ENCODE measurements at regions not wholly inside any gene's neighbourhood (a gene's known extent, or its start where the extent isn't known, plus 50 kb on each side); places are given as distances from the start of the nearest gene placed in this dataset.
"Not testable (repeated sequence)": the region's sequence is repeated elsewhere in the genome, so short reads cannot be mapped to it uniquely, and the experiment has no call there.

GRCh38 chr9:109992293-109992692, 212.3 kb downstream of the PALM2AKAP2 start:
- H3K36me3 ChIP-seq (ENCODE audit: insufficient read depth, low read length): no peaks in the 10 kb centered on the region
- no peak overlapping the region for H3K27ac ChIP-seq (ENCODE audit: low read depth, low read length)
- H3K27me3 ChIP-seq (ENCODE audit: control insufficient read depth in 1 of 2, insufficient read depth in 2 of 2, low read length in 2 of 2): no peaks in the 10 kb centered on the region
- no peaks in the 10 kb centered on the region for H3K9me3 ChIP-seq (ENCODE audit: low read length)
- no peak overlapping the region for H3K9ac ChIP-seq (ENCODE audit: low read length)
- H3K4me1 ChIP-seq (ENCODE audit: insufficient read depth, low read length): no peaks in the 10 kb centered on the region
- no peak overlapping the region for H3K4me3 ChIP-seq (ENCODE audit: low read depth in 1 of 2, low read length in 2 of 2)

GRCh38 chr9:109993250-109993978, 213.4 kb downstream of the PALM2AKAP2 start:
- H3K9ac ChIP-seq (ENCODE audit: low read length): no peak overlapping the region
- H3K9me3 ChIP-seq (ENCODE audit: low read length): no peaks in the 10 kb centered on the region
- no peaks in the 10 kb centered on the region for H3K4me1 ChIP-seq (ENCODE audit: insufficient read depth, low read length)
- no peak overlapping the region for H3K27ac ChIP-seq (ENCODE audit: low read depth, low read length)
- no peaks in the 10 kb centered on the region for H3K27me3 ChIP-seq (ENCODE audit: control insufficient read depth in 1 of 2, insufficient read depth in 2 of 2, low read length in 2 of 2)
- H3K36me3 ChIP-seq (ENCODE audit: insufficient read depth, low read length): no peaks in the 10 kb centered on the region
- H3K4me3 ChIP-seq (ENCODE audit: low read depth in 1 of 2, low read length in 2 of 2): no peak overlapping the region

DNA sequence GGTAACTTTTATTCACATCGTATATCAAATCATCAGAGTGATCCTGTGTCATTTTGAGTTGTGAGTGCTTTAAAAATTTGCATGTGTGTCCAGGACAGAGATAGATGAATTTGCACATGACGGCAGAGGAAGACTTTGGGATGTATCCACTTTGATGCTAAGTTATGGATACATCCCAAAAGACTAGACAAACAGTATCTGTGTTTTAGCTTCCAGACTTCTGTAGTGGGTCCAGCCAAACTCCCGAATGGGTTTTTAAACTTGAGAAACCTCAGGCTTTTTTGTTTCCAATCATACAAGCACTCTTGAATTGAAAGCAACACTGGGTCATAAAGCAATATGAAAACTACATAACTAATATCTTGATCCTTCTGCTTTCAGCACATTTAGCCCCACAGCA, 213.8 kb downstream of the C9orf152 start:
- Histone ChIP-seq H3K4me1 (ENCODE audit: insufficient read depth, low read length) (no peaks in the 10 kb centered on the region), H3K9ac (ENCODE audit: low read length) (no peak overlapping the region), H3K27me3 (ENCODE audit: control insufficient read depth in 1 of 2, insufficient read depth in 2 of 2, low read length in 2 of 2) (no peaks in the 10 kb centered on the region)

GRCh38 chr9:109996936-109997580, 210.9 kb downstream of the C9orf152 start:
- Histone ChIP-seq H3K27ac (ENCODE audit: low read depth, low read length) (no peak overlapping the region), H3K9ac (ENCODE audit: low read length) (no peak overlapping the region), H3K4me1 (ENCODE audit: insufficient read depth, low read length) (no peaks in the 10 kb centered on the region), H3K36me3 (ENCODE audit: insufficient read depth, low read length) (no peaks in the 10 kb centered on the region), H3K27me3 (ENCODE audit: control insufficient read depth in 1 of 2, insufficient read depth in 2 of 2, low read length in 2 of 2) (no peaks in the 10 kb centered on the region), H3K4me3 (ENCODE audit: low read depth in 1 of 2, low read length in 2 of 2) (no peak overlapping the region), H3K9me3 (ENCODE audit: low read length) (no peaks in the 10 kb centered on the region)

More for the DNA sequence above, 213.8 kb downstream of the C9orf152 start:
- Histone ChIP-seq H3K27ac (ENCODE audit: low read depth, low read length) (no peak overlapping the region), H3K4me3 (ENCODE audit: low read depth in 1 of 2, low read length in 2 of 2) (no peak overlapping the region), H3K36me3 (ENCODE audit: insufficient read depth, low read length) (no peaks in the 10 kb centered on the region), H3K9me3 (ENCODE audit: low read length) (no peaks in the 10 kb centered on the region)

DNA sequence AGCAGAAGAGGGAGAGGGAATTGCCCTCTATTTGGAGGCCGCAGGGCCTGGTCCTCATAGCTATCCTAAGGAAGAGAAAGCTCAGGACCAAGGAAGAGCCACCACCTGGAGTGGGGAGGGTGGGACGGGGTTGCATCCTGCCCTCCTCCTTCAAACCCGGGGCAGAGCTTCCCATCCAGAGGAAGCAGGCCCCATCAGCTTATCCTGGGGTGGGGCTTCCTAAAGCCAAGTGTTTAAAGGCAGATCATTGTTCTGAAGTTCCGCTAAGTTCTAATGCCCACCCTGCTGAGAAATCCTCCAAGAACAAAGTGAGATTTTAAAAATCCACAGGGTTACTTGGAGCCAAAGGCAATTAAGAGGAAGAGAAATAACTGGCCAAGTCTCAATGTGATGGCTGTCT, 210.3 kb downstream of the C9orf152 start:
- Histone ChIP-seq H3K4me3 (ENCODE audit: low read depth in 1 of 2, low read length in 2 of 2) (no peak overlapping the region), H3K36me3 (ENCODE audit: insufficient read depth, low read length) (no peaks in the 10 kb centered on the region), H3K4me1 (ENCODE audit: insufficient read depth, low read length) (no peaks in the 10 kb centered on the region), H3K9ac (ENCODE audit: low read length) (no peak overlapping the region), H3K27me3 (ENCODE audit: control insufficient read depth in 1 of 2, insufficient read depth in 2 of 2, low read length in 2 of 2) (no peaks in the 10 kb centered on the region), H3K9me3 (ENCODE audit: low read length) (no peaks in the 10 kb centered on the region), H3K27ac (ENCODE audit: low read depth, low read length) (no peak overlapping the region)

DNA sequence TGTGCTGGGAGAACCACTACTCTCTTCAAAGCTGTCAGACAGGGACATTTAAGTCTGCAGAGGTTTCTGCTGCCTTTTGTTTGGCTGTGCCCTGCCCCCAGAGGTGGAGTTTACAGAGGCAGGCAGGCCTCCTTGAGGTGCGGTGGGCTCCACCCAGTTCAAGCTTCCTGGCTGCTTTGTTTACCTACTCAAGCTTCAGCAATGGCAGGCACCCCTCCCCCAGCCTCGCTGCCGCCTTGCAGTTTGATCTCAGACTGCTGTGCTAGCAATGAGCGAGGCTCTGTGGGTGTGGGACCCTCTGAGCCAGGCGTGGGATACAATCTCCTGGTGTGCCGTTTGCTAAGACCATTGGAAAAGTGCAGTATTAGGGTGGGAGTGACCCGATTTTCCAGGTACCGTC, 202.4 kb downstream of the C9orf152 start:
- H3K27ac ChIP-seq (ENCODE audit: low read depth, low read length); H3K9ac ChIP-seq (ENCODE audit: low read length); H3K36me3 ChIP-seq (ENCODE audit: insufficient read depth, low read length); H3K9me3 ChIP-seq (ENCODE audit: low read length); H3K27me3 ChIP-seq (ENCODE audit: control insufficient read depth in 1 of 2, insufficient read depth in 2 of 2, low read length in 2 of 2); H3K4me1 ChIP-seq (ENCODE audit: insufficient read depth, low read length); H3K4me3 ChIP-seq (ENCODE audit: low read depth in 1 of 2, low read length in 2 of 2): not testable (repeated sequence)

DNA sequence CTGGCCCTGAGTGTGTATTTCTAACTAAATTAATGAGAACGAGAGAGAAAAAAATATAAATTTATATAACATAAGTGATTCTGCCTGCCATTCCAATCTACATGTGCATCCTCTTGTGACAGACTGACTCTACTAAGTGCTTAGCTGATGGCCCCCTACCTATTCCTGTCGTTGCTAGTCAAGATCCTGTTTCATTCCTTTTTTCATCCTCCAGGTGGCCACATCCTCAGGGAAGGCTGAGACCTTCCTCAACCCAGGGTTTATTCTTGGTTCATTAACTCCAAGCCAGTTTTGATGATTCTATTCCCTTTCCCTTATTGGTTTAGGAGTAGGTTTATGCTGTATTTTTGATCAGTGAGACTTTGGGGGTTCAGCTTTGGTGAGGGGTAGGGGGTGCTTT, 201.3 kb downstream of the C9orf152 start:
- no peaks in the 10 kb centered on the region for H3K4me1 ChIP-seq (ENCODE audit: insufficient read depth, low read length)
- no peak overlapping the region for H3K27ac ChIP-seq (ENCODE audit: low read depth, low read length)
- no peak overlapping the region for H3K9ac ChIP-seq (ENCODE audit: low read length)
- H3K27me3 ChIP-seq (ENCODE audit: control insufficient read depth in 1 of 2, insufficient read depth in 2 of 2, low read length in 2 of 2): no peaks in the 10 kb centered on the region
- H3K36me3 ChIP-seq (ENCODE audit: insufficient read depth, low read length): no peaks in the 10 kb centered on the region
- no peak overlapping the region for H3K4me3 ChIP-seq (ENCODE audit: low read depth in 1 of 2, low read length in 2 of 2)
- no peaks in the 10 kb centered on the region for H3K9me3 ChIP-seq (ENCODE audit: low read length)

- Histone ChIP-seq H3K27ac (ENCODE audit: low read depth, low read length) (no peak overlapping the region), H3K9ac (ENCODE audit: low read length) (no peak overlapping the region), H3K36me3 (ENCODE audit: insufficient read depth, low read length) (no peaks in the 10 kb centered on the region), H3K27me3 (ENCODE audit: control insufficient read depth in 1 of 2, insufficient read depth in 2 of 2, low read length in 2 of 2) (no peaks in the 10 kb centered on the region), H3K4me3 (ENCODE audit: low read depth in 1 of 2, low read length in 2 of 2) (no peak overlapping the region), H3K9me3 (ENCODE audit: low read length) (no peaks in the 10 kb centered on the region), H3K4me1 (ENCODE audit: insufficient read depth, low read length) (no peaks in the 10 kb centered on the region)
These were observed 200.3 kb downstream of the C9orf152 start for GRCh38 chr9:110007477-110008270.

- no peaks in the 10 kb centered on the region for H3K9me3 ChIP-seq (ENCODE audit: low read length)
- no peaks in the 10 kb centered on the region for H3K36me3 ChIP-seq (ENCODE audit: insufficient read depth, low read length)
- H3K4me1 ChIP-seq (ENCODE audit: insufficient read depth, low read length): no peaks in the 10 kb centered on the region
- H3K27ac ChIP-seq (ENCODE audit: low read depth, low read length): no peak overlapping the region
- H3K4me3 ChIP-seq (ENCODE audit: low read depth in 1 of 2, low read length in 2 of 2): no peak overlapping the region
- H3K9ac ChIP-seq (ENCODE audit: low read length): no peak overlapping the region
- H3K27me3 ChIP-seq (ENCODE audit: control insufficient read depth in 1 of 2, insufficient read depth in 2 of 2, low read length in 2 of 2): no peaks in the 10 kb centered on the region
These were observed 199.3 kb downstream of the C9orf152 start for GRCh38 chr9:110008663-110009062.

DNA sequence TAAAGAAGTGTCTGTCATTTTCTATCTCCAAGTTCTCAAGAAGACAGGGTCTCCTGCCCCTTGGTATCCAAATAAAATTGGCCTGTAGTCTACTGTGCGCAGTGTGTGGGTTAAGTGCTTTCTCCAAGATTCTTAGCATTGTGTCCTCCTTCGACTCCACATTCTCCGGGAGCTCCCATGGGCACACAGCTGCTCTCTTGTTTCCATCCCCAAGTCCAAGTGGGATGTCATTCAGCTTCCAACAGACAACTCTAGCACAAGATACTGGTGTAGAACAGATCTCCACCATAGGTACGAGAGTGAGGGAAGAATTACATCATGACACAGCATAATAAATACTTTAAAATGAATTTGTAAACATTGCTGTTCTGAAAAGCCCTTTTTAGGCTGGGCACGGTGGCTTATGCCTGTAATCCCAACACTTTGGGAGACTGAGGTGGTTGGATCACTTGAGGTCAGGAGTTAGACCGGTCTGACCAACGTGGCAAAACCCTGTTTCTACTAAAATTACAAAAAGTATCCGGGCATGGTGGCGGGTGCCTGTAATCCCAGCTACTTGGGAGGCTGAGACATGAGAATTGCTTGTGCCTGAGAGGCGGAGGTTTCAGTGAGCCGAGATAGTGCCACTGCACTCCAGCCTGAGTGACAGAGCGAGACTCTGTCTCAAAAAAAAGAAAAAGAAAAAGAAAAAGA, 196.2 kb downstream of the C9orf152 start:
- H3K9me3 ChIP-seq (ENCODE audit: low read length): no peaks in the 10 kb centered on the region
- H3K27me3 ChIP-seq (ENCODE audit: control insufficient read depth in 1 of 2, insufficient read depth in 2 of 2, low read length in 2 of 2): no peaks in the 10 kb centered on the region
- no peaks in the 10 kb centered on the region for H3K36me3 ChIP-seq (ENCODE audit: insufficient read depth, low read length)
- no peak overlapping the region for H3K4me3 ChIP-seq (ENCODE audit: low read depth in 1 of 2, low read length in 2 of 2)
- no peak overlapping the region for H3K9ac ChIP-seq (ENCODE audit: low read length)
- H3K4me1 ChIP-seq (ENCODE audit: insufficient read depth, low read length): no peaks in the 10 kb centered on the region
- no peak overlapping the region for H3K27ac ChIP-seq (ENCODE audit: low read depth, low read length)

- no peak overlapping the region for H3K9ac ChIP-seq (ENCODE audit: low read length)
- no peaks in the 10 kb centered on the region for H3K36me3 ChIP-seq (ENCODE audit: insufficient read depth, low read length)
- no peak overlapping the region for H3K4me3 ChIP-seq (ENCODE audit: low read depth in 1 of 2, low read length in 2 of 2)
- H3K9me3 ChIP-seq (ENCODE audit: low read length): no peaks in the 10 kb centered on the region
- H3K4me1 ChIP-seq (ENCODE audit: insufficient read depth, low read length): no peaks in the 10 kb centered on the region
- H3K27me3 ChIP-seq (ENCODE audit: control insufficient read depth in 1 of 2, insufficient read depth in 2 of 2, low read length in 2 of 2): no peaks in the 10 kb centered on the region
- H3K27ac ChIP-seq (ENCODE audit: low read depth, low read length): no peak overlapping the region
These were observed 194.9 kb downstream of the C9orf152 start for GRCh38 chr9:110013064-110013463.
